ENCODE measurements at regions not wholly inside any gene's neighbourhood (a gene's known extent, or its start where the extent isn't known, plus 50 kb on each side); places are given as distances from the start of the nearest gene placed in this dataset.

DNA sequence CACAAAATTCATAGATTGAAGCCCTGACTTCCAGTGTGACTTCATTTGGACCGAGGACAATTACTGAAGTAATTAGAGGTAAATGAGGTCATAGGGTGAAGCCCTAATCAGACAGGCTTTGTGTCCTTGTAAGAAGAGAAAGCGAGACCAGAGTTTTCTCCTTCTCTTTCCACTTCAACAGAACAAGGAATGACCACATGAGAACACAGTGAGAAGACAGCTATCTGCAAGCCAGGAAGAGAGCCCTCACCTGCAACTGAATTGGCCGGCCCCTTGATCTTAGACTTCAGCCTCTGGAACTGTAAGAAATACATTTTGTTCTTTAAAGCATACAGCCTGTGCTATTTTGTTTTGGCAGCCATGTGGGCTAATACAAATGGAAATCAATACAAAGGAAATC lies 67.1 kb upstream of the PRKG2 start:
- TF ChIP-seq TAF1 (IDR thresholded peaks at IDR 0.05; ENCODE audit: low read depth, low read length) (no peak), POLR2AphosphoS5 (IDR thresholded peaks at IDR 0.05; ENCODE audit: low read depth, low read length) (no peak), SPI1 (IDR thresholded peaks at IDR 0.05; ENCODE audit: low read depth, low read length) (no peak), POLR2A (IDR thresholded peaks at IDR 0.05; ENCODE audit: low read depth, low read length) (no peak), PAX5 (IDR thresholded peaks at IDR 0.05; ENCODE audit: insufficient read depth, low read length, severe bottlenecking) (no peak), POU2F2 (IDR thresholded peaks at IDR 0.05; ENCODE audit: low read depth, low read length) (no peak)
- FAIRE-seq (no peak), DNase-seq (ENCODE audit: insufficient read length, low spot score) (no peak)

DNA sequence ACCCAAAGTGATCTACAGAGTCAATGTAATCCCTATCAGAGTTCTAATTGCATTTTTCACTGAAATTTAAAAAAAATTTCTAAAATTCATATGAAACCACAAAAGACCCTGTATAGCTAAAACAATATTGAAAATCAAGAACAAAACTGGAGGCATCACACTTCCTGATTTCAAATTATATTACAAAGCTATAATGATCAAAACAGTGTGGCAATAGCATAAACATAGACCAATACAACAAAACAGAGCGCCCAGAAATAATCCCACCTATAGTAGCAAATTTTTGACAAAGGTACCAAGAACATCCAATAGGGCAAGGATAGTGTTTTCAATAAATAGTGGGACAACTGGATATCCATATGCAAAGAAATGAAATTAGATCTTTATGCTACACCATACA lies 59.4 kb upstream of the PRKG2 start:
- no peak for FAIRE-seq
- DNase-seq (ENCODE audit: insufficient read length, low spot score): no peak
- TF ChIP-seq SPI1 (IDR thresholded peaks at IDR 0.05; ENCODE audit: low read depth, low read length) (no peak), PAX5 (IDR thresholded peaks at IDR 0.05; ENCODE audit: insufficient read depth, low read length, severe bottlenecking) (no peak), POU2F2 (IDR thresholded peaks at IDR 0.05; ENCODE audit: low read depth, low read length) (no peak), TAF1 (IDR thresholded peaks at IDR 0.05; ENCODE audit: low read depth, low read length) (no peak), POLR2AphosphoS5 (IDR thresholded peaks at IDR 0.05; ENCODE audit: low read depth, low read length) (no peak), POLR2A (IDR thresholded peaks at IDR 0.05; ENCODE audit: low read depth, low read length) (no peak)

DNA sequence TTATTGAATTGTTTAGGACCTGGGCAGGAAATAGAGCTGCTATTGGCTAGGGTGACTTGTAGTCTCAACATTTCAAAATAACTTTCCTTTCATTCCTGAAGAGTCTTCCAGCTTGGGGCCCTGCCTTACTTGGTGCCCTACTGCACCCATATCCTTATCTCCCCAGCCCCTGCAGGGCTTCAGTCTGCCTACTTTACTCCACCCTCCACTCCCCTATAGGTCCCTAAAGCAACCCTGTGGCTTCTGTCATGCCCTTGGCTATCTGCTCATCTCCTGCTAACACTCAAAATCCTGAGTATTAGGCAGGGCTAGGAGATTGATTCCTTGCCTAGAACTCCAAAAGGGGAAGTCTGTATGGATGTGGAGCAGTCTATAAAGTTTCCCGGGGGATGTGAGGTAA lies 57.6 kb upstream of the PRKG2 start:
- DNase-seq (ENCODE audit: insufficient read length, low spot score) (no peak), FAIRE-seq (no peak)
- TF ChIP-seq POLR2AphosphoS5 (IDR thresholded peaks at IDR 0.05; ENCODE audit: low read depth, low read length) (no peak), PAX5 (IDR thresholded peaks at IDR 0.05; ENCODE audit: insufficient read depth, low read length, severe bottlenecking) (no peak), SPI1 (IDR thresholded peaks at IDR 0.05; ENCODE audit: low read depth, low read length) (no peak), POLR2A (IDR thresholded peaks at IDR 0.05; ENCODE audit: low read depth, low read length) (no peak), TAF1 (IDR thresholded peaks at IDR 0.05; ENCODE audit: low read depth, low read length) (no peak), POU2F2 (IDR thresholded peaks at IDR 0.05; ENCODE audit: low read depth, low read length) (no peak)
